ENCODE measurements at regions not wholly inside any gene's neighbourhood (a gene's known extent, or its start where the extent isn't known, plus 50 kb on each side); places are given as distances from the start of the nearest gene placed in this dataset.

GRCh38 chr20:23201658-23202057 lies 115.5 kb upstream of the CD93 start:
- DNase-seq: no peak

- DNase-seq: no peak
These were observed 114.8 kb upstream of the CD93 start for GRCh38 chr20:23200914-23201313.

GRCh38 chr20:23200413-23200812 lies 114.3 kb upstream of the CD93 start:
- no peak for DNase-seq

- DNase-seq: no peak
These were observed 113.2 kb upstream of the CD93 start for GRCh38 chr20:23199356-23199755.

GRCh38 chr20:23198815-23199214 lies 112.7 kb upstream of the CD93 start:
- no peak for DNase-seq

GRCh38 chr20:23197836-23198235 lies 111.7 kb upstream of the CD93 start:
- no peak for DNase-seq

GRCh38 chr20:23195636-23196035 lies 109.5 kb upstream of the CD93 start:
- DNase-seq: no peak

- no peak for DNase-seq
These were observed 107.8 kb upstream of the CD93 start for GRCh38 chr20:23193801-23194384.

- no peak for DNase-seq
These were observed 106.3 kb upstream of the CD93 start for GRCh38 chr20:23192469-23192868.

- DNase-seq: no peak
These were observed 104.4 kb upstream of the CD93 start for GRCh38 chr20:23190557-23190956.

GRCh38 chr20:23189854-23190253 lies 103.7 kb upstream of the CD93 start:
- no peak for DNase-seq

GRCh38 chr20:23189341-23189740 lies 103.2 kb upstream of the CD93 start:
- no peak for DNase-seq

GRCh38 chr20:23188377-23189169 lies 102.4 kb upstream of the CD93 start:
- no peak for DNase-seq

- DNase-seq: no peak
These were observed 101.6 kb upstream of the CD93 start for GRCh38 chr20:23187751-23188150.

GRCh38 chr20:23186808-23187207 lies 100.7 kb upstream of the CD93 start:
- no peak for DNase-seq

- DNase-seq: no peak
These were observed 94.4 kb upstream of the CD93 start for GRCh38 chr20:23180451-23180921.

- no peak for DNase-seq
These were observed 93.8 kb upstream of the CD93 start for GRCh38 chr20:23179766-23180403.

- DNase-seq: no peak
These were observed 92.7 kb upstream of the CD93 start for GRCh38 chr20:23178806-23179205.

- no peak for DNase-seq
These were observed 88.7 kb upstream of the CD93 start for GRCh38 chr20:23174821-23175220.

- no peak for DNase-seq
These were observed 81.3 kb upstream of the CD93 start for GRCh38 chr20:23167431-23167830.

GRCh38 chr20:23166563-23166962 lies 80.4 kb upstream of the CD93 start:
- DNase-seq: no peak

- no peak for DNase-seq
These were observed 79.8 kb upstream of the CD93 start for GRCh38 chr20:23165964-23166363.

GRCh38 chr20:23165307-23165750 lies 79.2 kb upstream of the CD93 start:
- no peak for DNase-seq

GRCh38 chr20:23164176-23164601 lies 78.1 kb upstream of the CD93 start:
- no peak for DNase-seq

All from activated CD4-positive, alpha-beta T cell treated with anti-CD3 and anti-CD28 coated beads for 48 hours (primary cell).